GM11168 (cell line): ENCODE measurements at regions not wholly inside any gene's neighbourhood (a gene's known extent, or its start where the extent isn't known, plus 50 kb on each side); places are given as distances from the start of the nearest gene placed in this dataset.
"Not testable (repeated sequence)": the region's sequence is repeated elsewhere in the genome, so short reads cannot be mapped to it uniquely, and the experiment has no call there.

ENCODE experiments used
- in situ Hi-C: fragments of 300-500 bp; cut with MboI; formaldehyde crosslinking; loops from one replicate; pipeline ENCODE4 v1.12.0; 2022; ENCODE audit warnings: low sequenced_read_pairs; ENCODE audit not compliant: unreplicated experiment

DNA sequence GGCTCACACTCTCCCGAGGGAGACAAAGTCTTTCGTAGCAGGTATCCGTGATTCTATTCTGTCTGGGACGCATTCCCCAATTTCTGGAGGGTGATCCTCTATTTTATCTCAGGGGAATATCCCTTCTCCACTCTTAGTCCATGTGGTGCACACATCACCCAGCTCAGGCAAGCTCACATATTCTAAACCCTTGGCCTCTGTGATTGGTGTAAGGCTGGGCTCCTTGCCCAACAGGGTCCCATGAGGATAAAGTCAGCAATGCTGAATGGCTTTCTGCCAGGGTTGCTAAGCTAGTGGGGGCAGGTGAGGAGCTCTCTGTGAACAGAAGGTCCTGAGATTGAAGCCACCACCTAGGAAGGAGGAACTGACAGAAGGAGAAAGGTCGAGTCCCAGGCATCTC lies 137.2 kb downstream of the CDH26 start:
- in situ Hi-C loops, result no loop called here

DNA sequence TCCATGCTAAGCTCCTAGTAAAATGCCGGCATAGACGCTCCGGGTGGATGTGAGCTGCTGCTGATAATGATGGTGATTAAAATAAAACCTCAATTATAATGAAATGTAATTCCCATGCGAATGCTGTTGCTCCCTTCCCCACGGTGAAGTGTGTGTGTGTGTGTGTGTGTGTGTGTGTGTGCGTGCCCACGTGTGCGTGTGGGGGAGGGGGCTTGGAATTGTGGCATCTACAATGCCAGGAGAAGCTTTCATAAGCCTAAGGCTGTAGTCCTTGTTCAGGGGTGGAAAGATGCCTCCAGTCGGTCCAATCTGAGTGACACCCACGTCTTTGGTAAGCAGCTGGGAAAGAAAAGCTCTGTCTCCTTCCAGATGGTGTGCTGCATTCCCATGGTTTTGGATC lies 137.9 kb downstream of the CDH26 start:
- in situ Hi-C loops, result no loop called here

DNA sequence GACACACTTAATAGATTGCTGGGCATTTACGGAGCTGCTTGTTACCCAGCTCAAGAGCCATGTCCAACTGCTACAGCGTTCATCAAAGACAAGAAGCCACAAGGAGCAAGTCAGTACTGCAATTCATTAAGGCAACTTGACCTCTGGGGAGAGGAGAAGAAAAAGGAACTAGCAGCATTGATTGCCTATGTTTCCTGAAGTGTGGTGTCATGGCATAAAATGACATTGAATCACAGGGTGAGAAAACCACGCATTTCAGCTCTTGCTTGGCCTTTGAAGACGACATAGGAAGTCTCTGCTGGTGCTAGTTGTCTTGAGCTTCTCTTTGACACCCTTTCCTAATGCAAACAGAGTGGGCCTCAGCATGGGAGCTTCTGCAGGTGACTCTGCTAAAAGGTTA lies 139.1 kb downstream of the CDH26 start:
- in situ Hi-C loops, result no loop called here

DNA sequence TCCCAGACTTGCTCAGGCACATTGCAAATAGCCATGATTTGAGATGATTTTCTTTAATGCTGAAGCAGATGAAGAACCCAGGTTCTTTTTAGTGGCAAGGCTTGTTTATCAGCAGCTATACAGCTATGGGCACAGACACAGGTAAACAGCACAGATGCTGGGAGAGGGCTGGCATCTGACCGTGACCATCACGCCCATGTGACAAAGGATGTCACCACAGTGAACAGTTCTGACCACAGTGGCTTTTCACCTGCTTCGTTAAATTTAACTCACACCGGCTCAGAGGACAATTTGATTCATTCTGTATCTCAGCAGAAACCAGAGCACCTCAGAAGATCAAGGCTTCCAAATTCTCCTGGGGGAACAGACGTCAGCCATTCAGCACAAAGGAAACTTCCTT lies 142.6 kb downstream of the CDH26 start:
- in situ Hi-C loops, result no loop called here

DNA sequence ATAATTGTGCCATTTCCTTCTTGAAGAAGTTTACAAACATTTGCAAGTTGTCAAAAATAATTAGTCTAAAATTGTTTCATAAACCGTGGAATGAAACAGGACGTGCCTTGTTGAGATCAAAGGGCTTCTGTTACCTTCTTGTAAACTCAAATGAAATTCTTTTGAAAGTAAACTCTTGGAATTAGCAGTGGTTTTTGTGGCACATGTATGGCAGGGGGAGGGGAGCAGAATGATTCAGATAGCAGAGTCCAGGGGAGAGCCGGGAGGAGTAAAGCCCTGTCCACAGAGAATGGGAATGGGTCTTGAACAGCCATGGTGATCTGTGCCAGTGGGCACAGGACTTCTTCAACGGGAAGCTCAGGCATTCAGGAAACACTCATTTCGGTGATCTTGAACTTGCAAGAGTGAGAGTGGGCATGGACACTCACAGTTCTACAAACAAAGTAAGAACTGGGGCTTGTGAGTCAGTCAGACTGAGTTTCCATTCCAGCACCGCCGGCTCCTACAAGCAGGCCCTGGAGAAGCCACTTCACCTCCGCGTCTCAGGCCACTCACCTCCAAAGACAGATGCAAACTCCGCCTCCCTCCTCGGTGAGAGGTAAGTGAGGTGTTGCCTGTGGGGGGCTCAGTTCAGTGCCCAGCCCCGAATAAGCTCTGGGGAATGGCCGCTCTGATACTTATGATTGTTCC lies 143.1 kb downstream of the CDH26 start:
- in situ Hi-C loops, result no loop called here

DNA sequence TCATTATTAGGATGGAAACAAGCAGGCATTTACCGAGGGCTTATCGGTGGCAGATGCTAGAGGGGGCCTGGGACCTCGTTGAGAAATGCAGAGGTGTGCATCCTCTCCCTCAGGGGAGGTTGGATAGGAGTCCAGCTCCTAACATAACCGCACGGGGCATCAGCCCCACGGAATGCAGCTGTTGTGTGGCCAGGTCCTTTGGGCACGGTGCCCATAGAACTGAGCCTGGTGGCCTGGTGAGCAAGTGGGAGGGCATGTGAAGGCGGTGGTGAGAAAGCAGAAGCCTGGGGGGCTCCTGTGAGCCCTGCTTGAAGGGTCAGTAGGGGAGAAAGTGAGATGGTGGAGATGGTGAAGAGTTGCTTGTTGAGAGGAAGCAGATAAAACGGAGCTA lies 143.7 kb downstream of the CDH26 start:
- in situ Hi-C loops, result no loop called here

DNA sequence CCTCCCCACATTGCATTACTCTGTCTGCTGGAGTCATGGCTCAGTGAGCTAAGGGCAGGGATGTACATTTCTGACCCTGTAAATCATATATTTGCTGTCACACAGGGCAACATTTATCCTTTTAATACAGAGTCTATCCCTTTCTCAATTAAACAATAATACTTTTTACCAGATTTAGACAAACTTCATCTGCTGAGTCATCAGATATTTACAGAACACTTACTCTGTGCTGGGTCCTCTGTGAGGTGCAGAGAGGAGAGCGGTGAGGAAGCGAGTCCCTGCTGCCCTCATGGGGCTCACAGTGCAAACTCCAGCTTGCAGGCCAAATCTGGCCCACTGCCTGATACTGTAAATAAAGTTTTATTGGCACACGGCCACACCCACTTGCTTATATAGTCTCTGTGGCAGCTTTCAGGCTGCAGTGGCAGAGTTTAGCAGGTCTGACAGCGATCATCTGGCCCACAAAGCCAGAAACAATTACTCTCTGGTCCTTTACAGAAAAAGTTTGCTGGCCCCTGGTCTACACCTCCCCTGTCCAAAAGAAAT lies 144.5 kb downstream of the CDH26 start:
- in situ Hi-C loops, result no loop called here

DNA sequence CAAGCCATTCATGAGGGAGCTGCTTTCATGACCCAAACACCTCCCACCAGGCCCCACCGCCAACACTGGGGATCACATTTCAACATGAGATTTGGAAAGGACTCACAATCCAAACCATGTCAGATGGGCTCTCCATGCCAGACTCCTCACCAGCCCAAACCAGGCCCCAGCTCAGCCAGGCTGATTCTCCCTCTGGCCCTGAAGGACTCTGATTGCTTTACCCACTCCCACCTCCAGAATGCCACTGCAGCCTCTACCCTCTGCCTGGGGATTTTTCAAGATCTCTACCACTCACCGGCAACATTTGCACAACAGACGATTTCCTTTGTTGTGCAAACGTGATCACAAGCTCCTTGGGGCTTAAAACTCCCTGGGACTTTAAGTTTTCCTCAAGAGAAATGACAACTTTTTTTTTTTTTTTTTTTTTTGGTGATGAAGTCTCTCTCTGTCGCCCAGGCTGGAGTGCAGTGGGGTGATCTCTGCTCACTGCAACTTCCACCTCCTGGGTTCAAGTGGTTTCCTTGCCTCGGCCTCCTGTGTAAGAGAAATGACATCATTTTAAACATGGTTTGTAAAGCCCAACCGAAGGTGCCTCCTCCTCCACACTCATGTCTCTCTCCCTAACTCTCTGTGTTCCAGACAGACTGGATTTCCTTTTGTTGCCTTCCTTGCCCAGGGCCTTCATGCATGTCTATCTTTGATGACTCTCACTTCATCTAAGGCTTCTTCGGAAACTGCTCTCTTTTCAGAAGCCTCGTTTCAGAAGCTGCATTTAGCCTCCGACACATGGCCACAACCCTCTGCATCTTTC lies 147.0 kb downstream of the CDH26 start:
- in situ Hi-C loops, result no loop called here

DNA sequence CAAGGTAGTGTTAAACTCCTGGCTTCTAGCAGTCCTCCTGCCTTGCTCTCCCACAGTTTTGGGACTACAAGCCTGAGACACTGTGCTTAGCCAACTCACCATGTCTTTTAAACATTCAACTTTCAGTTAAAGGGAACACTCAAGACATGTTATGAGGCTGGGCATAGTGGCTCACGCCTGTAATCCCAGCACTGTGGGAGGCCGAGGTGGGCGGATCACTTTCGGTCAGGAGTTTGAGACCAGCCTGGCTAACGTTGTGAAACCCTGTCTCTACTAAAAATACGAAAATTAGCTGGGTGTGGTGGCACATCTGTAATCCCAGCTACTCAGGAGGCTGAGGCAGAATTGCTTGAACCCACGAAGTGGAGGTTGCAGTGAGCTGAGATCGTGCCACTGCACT lies 148.0 kb downstream of the CDH26 start:
- in situ Hi-C loops, result not testable (repeated sequence)

DNA sequence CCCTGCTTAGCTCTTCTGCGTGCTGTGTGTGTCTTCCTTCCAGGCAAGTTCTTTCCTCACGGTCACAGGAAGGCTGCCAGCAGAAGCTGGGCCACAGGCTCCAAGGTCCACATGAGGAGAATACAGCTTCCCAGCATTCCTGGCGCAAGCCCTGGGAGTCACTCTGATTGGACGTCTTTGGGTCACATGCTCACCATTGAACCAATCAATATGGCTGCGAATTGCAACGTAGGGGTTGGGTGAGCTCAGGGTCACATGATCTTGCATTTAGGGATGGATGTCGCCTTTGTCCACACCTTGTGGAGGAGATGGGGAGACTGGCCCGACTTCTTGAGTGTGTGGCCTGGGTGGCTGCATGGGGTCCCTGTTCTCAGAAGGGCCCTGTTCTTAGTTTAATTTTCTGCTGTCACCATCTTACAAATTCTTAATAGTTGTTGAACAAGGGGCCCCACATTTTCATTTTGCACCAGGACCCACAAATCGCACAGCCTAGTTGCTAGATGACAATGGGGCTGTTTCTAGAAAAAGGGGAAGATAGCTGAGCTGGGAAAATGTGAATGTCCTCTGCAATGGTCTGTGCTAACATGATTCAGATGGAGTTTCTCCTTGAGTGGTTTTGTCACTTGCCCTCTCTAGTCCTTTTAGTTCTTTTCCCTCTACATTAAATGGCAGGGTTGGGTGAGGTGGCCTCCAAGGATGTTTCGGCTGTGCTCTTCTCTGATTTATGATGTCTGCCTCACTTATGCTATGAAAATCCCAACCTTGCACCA lies 149.6 kb downstream of the CDH26 start:
- in situ Hi-C loops, result no loop called here

DNA sequence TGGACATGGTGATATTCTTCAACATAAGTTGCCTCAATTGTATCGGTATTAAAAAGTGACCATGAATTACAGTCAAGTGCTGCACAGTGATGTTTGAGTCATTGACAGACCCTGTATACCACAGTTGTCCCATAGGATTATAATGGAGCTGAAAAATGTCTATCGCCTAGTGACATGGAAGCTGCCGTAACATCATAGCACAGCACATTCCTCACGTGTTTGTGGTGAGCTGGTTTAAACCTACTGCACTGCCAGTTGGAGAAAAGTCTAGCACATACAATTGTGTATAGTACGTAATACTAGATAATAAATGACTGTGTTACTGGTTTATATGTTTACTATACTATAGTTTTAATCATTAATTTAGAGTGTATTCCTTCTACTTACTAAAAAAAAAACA lies 150.2 kb downstream of the CDH26 start:
- in situ Hi-C loops, result no loop called here

DNA sequence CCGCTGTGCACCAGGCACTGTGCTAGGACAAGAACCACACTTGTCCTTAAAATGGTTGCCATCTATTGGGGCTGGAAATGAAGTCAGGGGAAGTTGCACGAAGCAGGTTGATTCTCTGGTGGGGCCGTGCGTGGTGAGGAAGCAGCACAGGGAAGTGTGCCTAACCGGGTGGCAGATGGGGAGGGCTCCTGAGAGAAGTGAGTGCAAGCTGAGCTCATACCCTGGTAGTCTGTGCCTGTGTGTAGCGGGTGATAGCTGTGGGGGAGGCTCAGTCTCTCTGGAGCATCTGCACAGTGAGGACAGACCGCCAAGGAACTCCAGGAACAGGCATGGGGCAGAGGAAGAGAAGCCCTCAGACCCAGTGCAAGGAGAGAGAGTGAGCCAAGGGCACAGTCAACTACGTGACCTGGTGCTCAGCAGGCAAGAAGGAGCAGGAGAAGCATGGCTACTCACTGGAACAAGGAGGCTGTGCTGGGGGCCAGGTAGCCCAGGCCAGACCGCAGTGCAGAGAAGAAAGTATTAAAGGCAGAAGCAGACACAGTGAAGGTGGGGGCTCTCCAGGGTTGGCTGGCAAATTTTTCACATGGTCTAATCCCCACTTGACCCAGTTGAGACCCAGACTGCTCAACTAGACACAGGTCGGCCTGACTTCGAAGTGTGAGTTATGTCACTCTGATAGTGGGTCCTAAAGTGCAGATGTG lies 155.0 kb downstream of the CDH26 start:
- in situ Hi-C loops, result no loop called here

DNA sequence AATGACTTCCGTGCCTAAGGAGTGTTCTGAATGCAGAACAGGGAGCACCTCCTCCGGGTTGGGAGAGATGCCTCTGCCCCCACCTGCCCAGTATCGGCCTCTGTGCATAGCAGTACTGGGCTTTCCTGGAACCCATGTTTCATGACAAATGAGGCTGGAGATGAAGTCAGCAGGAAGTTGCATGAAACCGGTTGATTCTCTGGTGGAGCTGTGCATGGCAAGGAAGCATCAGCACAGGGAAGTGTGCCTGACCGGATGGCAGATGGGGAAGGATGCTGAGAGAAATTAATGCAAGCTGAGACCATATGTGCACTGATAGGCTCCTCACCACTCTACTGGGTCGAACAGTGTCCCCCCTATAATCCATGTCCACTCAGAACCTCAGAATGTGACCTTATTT lies 155.5 kb downstream of the CDH26 start:
- in situ Hi-C loops, result no loop called here

DNA sequence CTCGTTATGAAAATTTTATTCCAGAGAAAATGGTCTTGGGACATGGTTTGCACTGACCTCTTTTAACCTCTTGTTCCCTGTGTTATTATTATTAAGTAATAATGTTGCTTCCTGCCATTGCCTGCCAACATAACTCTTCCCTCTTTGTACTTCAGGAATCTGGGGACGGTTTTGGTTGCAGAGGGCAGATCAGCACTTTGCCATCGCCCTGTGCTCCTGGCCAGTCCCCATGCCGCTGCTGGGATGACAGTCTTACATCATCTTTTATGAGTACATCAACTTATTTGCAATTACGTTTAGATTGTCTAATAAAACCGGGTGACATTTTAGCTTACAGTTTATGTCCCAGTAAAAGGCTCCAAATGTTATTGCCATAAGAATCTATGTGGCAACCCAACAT lies 157.2 kb downstream of the CDH26 start:
- in situ Hi-C loops, result no loop called here

DNA sequence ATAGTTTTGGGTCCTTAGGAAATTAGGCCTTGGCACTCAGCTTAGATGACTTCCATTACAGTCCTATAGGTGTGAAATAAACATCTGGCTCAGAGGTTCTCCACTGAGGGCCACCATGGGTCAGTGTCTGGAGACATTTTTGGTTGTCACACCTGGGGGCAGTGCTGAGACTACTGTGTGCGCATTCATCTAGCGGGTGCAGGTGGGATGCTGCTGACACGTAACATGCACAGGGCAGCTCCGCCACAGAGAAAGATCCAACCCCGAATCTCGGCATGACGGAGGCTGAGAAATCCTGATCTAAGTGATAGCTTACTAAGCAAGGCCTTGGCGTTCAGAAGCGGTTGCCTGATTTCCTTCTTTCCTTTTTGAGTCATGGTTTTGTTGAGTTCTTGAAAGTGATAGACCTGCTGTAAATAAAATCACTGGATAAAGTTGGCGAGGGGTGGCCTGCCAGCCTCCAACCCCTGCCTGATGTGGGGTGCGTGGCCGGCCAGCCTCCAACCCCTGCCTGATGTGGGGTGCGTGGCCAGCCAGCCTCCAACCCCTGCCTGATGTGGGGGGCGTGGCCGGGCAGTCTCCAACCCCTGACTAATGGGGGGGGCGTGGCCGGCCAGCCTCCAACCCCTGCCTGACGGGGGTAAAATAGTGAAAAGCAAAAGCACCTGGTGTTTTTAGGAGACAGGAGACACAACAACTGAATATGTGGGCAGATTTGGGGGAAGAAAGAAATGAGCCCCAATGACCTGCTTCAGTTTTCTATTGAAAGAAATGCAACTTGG lies 158.1 kb downstream of the CDH26 start:
- in situ Hi-C loops, result no loop called here

DNA sequence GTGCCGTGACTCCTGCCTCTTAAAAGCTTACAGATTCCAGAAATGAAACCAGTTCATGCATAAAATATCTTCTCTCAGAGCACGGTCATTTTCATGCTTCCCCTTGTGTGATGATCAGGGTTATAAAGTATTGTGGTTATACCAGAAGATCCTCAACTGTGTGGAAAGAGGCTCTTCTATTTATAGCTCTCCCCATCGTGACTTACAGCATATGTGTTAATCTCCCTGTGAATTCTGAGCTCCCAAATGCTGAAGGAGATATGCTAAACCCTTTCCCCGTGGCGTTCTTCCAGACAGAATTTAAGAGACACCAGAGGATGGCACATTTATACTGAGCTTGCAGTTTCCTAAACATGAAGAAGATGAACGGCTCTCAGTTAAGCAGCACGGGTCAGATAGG lies 158.8 kb downstream of the CDH26 start:
- in situ Hi-C loops, result no loop called here

DNA sequence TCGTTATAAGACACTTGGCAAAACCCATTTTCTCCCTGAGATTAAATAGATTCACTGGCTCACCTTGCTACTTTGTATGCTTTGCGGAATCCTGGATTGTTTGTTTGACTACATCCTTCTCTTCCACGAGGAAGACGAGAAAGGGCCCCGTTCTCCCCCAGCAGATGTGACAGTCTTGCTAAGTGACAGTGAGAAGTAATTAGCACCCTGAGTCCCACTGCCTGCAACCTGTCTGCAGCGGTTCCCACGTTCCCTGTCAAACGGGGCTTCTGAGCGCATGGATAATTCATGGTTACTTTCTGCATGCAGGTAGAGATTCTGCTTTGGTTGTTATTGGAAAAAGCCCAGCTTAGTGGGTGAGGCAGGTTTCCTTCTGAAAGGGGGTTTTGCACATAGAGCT lies 163.7 kb downstream of the CDH26 start:
- in situ Hi-C loops, result no loop called here

DNA sequence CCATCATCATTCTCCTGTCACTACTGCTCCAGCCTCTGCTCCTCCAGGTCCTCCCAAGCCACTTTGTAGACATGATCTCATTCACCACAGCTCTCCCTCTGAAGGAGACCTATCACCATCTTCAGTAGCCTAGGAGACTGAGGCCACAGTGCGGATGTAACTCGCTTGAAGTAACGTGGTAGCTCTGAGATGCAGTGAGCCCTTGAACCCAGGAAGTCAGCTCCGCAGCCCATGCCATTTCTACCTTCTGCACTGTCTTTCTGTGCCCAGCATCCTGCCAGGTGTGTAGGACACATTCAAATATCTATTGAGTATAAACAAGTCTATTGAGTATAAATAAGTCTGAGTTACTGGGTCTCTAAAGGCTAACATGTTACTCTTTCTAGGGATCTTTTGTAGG lies 164.4 kb downstream of the CDH26 start:
- in situ Hi-C loops, result no loop called here

DNA sequence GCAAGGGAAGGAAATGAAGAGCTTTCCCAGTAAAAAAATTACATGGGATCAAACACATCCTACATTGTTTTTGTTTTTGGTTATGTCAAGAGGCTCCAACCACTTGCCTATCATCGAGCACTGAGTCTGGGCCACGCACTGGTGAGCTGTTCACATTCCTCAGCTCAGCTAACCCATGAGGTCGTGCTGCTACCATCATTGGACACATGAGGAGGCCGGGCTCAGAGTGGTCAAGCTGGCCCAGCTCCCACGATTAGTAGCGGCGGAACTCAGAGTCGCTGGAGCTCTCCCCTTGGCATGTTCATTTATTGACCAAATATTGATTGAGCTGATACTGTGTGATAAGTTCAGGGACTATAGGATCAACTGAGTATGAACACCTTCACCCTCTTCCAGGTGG lies 164.9 kb downstream of the CDH26 start:
- in situ Hi-C loops, result no loop called here

DNA sequence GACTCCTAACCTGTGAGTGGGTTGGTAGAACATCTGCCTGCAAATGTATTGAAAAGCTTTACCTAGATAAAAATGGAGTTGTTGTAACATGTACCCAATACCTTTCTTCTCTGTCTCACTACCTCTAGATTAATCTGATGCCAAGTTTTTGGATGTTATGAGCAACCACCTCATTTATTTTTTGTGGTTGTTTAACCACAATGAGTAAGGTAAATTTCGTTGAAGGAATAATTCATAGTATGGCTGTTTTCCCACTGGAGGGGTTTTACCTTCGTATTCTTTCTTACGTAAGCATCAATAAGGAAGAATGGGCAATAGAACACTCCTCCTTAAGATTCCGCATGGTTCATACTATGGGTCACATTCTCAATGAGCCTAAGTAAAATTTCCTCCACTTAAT lies 165.4 kb downstream of the CDH26 start:
- in situ Hi-C loops, result no loop called here
